HEK293 (cell line): ENCODE measurements at regions not wholly inside any gene's neighbourhood (a gene's known extent, or its start where the extent isn't known, plus 50 kb on each side); places are given as distances from the start of the nearest gene placed in this dataset.

Experiments used
- CTCF ChIA-PET: fragments of 350-600 bp; formaldehyde crosslinking; extraction: SDS; loops from one replicate; lab custom pipeline; 2021; ENCODE audit warnings: antibody characterized with exemption; lab: Yijun Ruan, JAX
- POLR2A ChIA-PET: fragments of 300-600 bp; formaldehyde crosslinking; extraction: SDS; loops from one replicate; lab custom pipeline; 2020; ENCODE audit warnings: antibody characterized with exemption, inconsistent platforms; lab: Yijun Ruan, JAX
- H3K27ac ChIP-seq: fragments of 200-500 bp; sonication (Bioruptor generic); 2 replicates; pipeline ENCODE4 v1.5.1; 2014; ENCODE audit warnings: low read depth, low read length, control low read depth, inconsistent platforms; ENCODE audit errors: extremely low read depth
- H3K36me3 ChIP-seq, 2 experiments: fragments of 200-500 bp in 1 of 2; sonication (Bioruptor generic) in 1 of 2; 1 replicate in 1 of 2; 2 replicates in 1 of 2; pipeline ENCODE4 v1.5.1; 2014 to 2017; ENCODE audit warnings: inconsistent platforms in 2 of 2, low read length in 2 of 2; ENCODE audit not compliant: control insufficient read depth in 2 of 2, insufficient read depth in 1 of 2
- H3K4me1 ChIP-seq: fragments of 200-500 bp; sonication (Bioruptor generic); 2 replicates; pipeline ENCODE4 v1.5.1; 2014; ENCODE audit warnings: mild to moderate bottlenecking, low read length, inconsistent platforms; ENCODE audit not compliant: control insufficient read depth, insufficient read depth
- H3K4me3 ChIP-seq: 2 replicates; pipeline ENCODE4 v1.5.1; 2011; ENCODE audit warnings: low read depth, mild to moderate bottlenecking, control low read depth, low read length, moderate library complexity
- H3K9me3 ChIP-seq: fragments of 200-500 bp; sonication (Bioruptor generic); 2 replicates; pipeline ENCODE4 v1.5.1; 2014; ENCODE audit warnings: low read depth, low read length, inconsistent platforms; ENCODE audit not compliant: control insufficient read depth, insufficient read depth
- KLF8 ChIP-seq: fragments of 450-650 bp; formaldehyde crosslinking; IDR thresholded peaks from 2 replicates; pipeline ENCODE4 v1.5.1; 2016; ENCODE audit warnings: missing biosample characterization, missing genetic modification characterization
- RBAK ChIP-seq: fragments of 450-650 bp; formaldehyde crosslinking; IDR thresholded peaks from 2 replicates; pipeline ENCODE4 v1.5.1; 2016; ENCODE audit warnings: missing biosample characterization, missing genetic modification characterization
- REPIN1 ChIP-seq: fragments of 450-650 bp; formaldehyde crosslinking; IDR thresholded peaks from 2 replicates; pipeline ENCODE4 v1.5.1; 2017; ENCODE audit warnings: missing biosample characterization, missing genetic modification characterization, low read depth
- ZBTB20 ChIP-seq: fragments of 450-650 bp; formaldehyde crosslinking; IDR thresholded peaks from 2 replicates; pipeline ENCODE4 v1.5.1; 2016; ENCODE audit warnings: missing biosample characterization, missing genetic modification characterization
- ZNF140 ChIP-seq: fragments of 450-650 bp; formaldehyde crosslinking; IDR thresholded peaks from 2 replicates; pipeline ENCODE4 v1.5.1; 2016; ENCODE audit warnings: missing biosample characterization, missing genetic modification characterization
- ZNF155 ChIP-seq: fragments of 450-650 bp; formaldehyde crosslinking; IDR thresholded peaks from 2 replicates; pipeline ENCODE4 v1.5.1; 2016; ENCODE audit warnings: missing biosample characterization, missing genetic modification characterization
- ZNF184 ChIP-seq: fragments of 450-650 bp; IDR thresholded peaks from 2 replicates; pipeline ENCODE4 v1.5.1; 2018; ENCODE audit warnings: missing biosample characterization, mild to moderate bottlenecking, missing genetic modification characterization
- ZNF366 ChIP-seq: fragments of 450-650 bp; formaldehyde crosslinking; conservative IDR thresholded peaks from 2 replicates; pipeline ENCODE4 v1.5.1; 2016; ENCODE audit warnings: missing biosample characterization, missing genetic modification characterization
- ZNF433 ChIP-seq: fragments of 450-650 bp; formaldehyde crosslinking; IDR thresholded peaks from 2 replicates; pipeline ENCODE4 v1.5.1; 2016; ENCODE audit warnings: missing biosample characterization, missing genetic modification characterization, low read depth
- ZNF549 ChIP-seq: fragments of 450-650 bp; IDR thresholded peaks from 2 replicates; pipeline ENCODE4 v1.5.1; 2018; ENCODE audit warnings: missing biosample characterization, missing genetic modification characterization, mild to moderate bottlenecking, inconsistent platforms, moderate library complexity
- ZNF707 ChIP-seq: fragments of 450-650 bp; formaldehyde crosslinking; IDR thresholded peaks from 2 replicates; pipeline ENCODE4 v1.5.1; 2016; ENCODE audit warnings: missing biosample characterization, missing genetic modification characterization
- ZNF843 ChIP-seq: fragments of 450-650 bp; formaldehyde crosslinking; IDR thresholded peaks from 2 replicates; pipeline ENCODE4 v1.5.1; 2016; ENCODE audit warnings: missing biosample characterization, missing genetic modification characterization
- TF ChIP-seq, protein P1 (sequence below): fragments of 450-650 bp; formaldehyde crosslinking; IDR thresholded peaks from 2 replicates; pipeline ENCODE4 v1.5.1; 2017; ENCODE audit warnings: missing biosample characterization, missing genetic modification characterization
- TF ChIP-seq, protein P2 (sequence below): fragments of 450-650 bp; formaldehyde crosslinking; IDR thresholded peaks from 2 replicates; pipeline ENCODE4 v1.5.1; 2016; ENCODE audit warnings: missing biosample characterization, missing genetic modification characterization
- TF ChIP-seq, protein P3 (sequence below): fragments of 450-650 bp; formaldehyde crosslinking; IDR thresholded peaks from 2 replicates; pipeline ENCODE4 v1.5.1; 2016; ENCODE audit warnings: missing biosample characterization, missing genetic modification characterization
- TF ChIP-seq, protein P4 (sequence below): sonication (generic); formaldehyde crosslinking; IDR thresholded peaks from 2 replicates; pipeline ENCODE4 v1.8.1; 2022; ENCODE audit warnings: mild to moderate bottlenecking, moderate library complexity, missing genetic modification reagents
- TF ChIP-seq, protein P5 (sequence below): fragments of 450-650 bp; formaldehyde crosslinking; IDR thresholded peaks from 2 replicates; pipeline ENCODE4 v1.5.1; 2016; ENCODE audit warnings: missing biosample characterization, missing genetic modification characterization
- TF ChIP-seq, protein P6 (sequence below): fragments of 450-650 bp; formaldehyde crosslinking; IDR thresholded peaks from 2 replicates; pipeline ENCODE4 v1.5.1; 2016; ENCODE audit warnings: missing biosample characterization, missing genetic modification characterization
- TF ChIP-seq, protein P7 (sequence below): fragments of 450-650 bp; formaldehyde crosslinking; IDR thresholded peaks from 2 replicates; pipeline ENCODE4 v1.5.1; 2016; ENCODE audit warnings: missing biosample characterization, missing genetic modification characterization, low read depth

DNA sequence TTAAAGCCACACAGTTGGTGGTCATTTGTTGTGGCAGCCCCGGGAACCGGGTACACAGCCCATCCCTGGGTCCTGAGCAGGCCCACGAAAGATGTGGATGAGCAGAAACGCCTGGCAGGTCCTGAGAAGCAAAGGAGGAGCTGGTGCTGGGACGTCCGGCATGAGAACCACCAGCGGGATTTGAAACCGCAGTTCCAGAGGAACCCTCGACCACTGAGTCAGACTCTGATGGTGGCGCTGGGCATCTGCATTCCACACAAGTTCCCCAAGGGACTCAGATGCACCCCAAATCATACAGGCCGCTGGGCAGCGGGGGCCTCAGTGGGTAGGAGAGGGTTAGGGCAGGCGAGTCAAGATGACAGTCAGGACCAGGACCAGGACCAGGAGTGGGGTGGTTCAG lies 363.0 kb downstream of the SHANK2 start:
- POLR2A ChIA-PET: no interaction called here
- CTCF ChIA-PET: interaction anchor here (0.6 to 0.7 kb wide), 2 partner anchors 250 to 1097 kb away, joined by 3 read pairs; no protein-coding TSS in a partner anchor
- TF ChIP-seq, protein P1, sequence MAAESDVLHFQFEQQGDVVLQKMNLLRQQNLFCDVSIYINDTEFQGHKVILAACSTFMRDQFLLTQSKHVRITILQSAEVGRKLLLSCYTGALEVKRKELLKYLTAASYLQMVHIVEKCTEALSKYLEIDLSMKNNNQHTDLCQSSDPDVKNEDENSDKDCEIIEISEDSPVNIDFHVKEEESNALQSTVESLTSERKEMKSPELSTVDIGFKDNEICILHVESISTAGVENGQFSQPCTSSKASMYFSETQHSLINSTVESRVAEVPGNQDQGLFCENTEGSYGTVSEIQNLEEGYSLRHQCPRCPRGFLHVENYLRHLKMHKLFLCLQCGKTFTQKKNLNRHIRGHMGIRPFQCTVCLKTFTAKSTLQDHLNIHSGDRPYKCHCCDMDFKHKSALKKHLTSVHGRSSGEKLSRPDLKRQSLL (tag by site-specific recombination): no peak
- peak; percentile 85; the same call in 1 of the 2 replicates for TF ChIP-seq ZNF707
- Histone ChIP-seq H3K27ac (no peak overlapping the region), H3K4me1 (no peaks in the 10 kb centered on the region), H3K9me3 (no peaks in the 10 kb centered on the region), H3K4me3 (no peak overlapping the region), H3K36me3 (no peaks in the 10 kb centered on the region)

DNA sequence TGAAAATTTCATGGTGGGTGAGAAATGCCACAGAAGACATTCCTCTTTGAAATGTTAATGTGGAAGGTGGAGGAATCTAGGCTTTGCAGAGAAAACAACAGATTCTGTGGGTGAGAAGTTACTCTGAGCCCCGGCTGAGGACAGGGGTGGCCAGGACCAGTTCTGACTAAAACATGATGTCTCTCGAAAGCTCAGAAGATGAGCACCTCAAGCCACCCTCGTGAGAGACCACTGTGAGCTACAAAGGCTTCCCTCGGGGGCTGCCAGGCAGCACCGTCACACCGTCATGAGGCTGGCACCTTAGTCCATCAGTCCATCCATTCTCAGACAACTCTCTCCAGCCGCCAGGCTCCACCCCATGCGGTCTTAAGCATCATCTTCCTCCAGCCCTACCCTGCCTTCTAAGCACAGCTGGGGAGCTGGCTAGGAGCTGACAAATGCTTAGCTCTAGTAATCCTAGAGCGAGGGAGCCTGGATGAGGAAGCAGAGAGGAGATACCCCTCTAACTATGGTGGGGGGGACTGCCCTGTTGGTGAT lies 360.5 kb downstream of the SHANK2 start:
- no peaks in the 10 kb centered on the region for H3K36me3 ChIP-seq
- TF ChIP-seq ZNF140: no peak
- TF ChIP-seq, protein P2, sequence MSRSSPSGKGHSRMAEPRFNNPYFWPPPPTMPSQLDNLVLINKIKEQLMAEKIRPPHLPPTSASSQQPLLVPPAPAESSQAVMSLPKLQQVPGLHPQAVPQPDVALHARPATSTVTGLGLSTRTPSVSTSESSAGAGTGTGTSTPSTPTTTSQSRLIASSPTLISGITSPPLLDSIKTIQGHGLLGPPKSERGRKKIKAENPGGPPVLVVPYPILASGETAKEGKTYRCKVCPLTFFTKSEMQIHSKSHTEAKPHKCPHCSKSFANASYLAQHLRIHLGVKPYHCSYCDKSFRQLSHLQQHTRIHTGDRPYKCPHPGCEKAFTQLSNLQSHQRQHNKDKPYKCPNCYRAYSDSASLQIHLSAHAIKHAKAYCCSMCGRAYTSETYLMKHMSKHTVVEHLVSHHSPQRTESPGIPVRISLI (tag by site-specific recombination): no peak
- TF ChIP-seq, protein P3, sequence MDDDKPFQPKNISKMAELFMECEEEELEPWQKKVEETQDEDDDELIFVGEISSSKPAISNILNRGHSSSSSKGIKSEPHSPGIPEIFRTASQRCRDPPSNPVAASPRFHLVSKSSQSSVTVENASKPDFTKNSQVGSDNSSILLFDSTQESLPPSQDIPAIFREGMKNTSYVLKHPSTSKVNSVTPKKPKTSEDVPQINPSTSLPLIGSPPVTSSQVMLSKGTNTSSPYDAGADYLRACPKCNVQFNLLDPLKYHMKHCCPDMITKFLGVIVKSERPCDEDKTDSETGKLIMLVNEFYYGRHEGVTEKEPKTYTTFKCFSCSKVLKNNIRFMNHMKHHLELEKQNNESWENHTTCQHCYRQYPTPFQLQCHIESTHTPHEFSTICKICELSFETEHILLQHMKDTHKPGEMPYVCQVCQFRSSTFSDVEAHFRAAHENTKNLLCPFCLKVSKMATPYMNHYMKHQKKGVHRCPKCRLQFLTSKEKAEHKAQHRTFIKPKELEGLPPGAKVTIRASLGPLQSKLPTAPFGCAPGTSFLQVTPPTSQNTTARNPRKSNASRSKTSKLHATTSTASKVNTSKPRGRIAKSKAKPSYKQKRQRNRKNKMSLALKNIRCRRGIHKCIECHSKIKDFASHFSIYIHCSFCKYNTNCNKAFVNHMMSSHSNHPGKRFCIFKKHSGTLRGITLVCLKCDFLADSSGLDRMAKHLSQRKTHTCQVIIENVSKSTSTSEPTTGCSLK (tag by site-specific recombination): no peak
- TF ChIP-seq ZNF843 (tag by site-specific recombination): no peak
- no peak for TF ChIP-seq ZNF549 (tag by site-specific recombination)
- no peak for TF ChIP-seq ZNF184 (tag by site-specific recombination)
- TF ChIP-seq, protein P4, sequence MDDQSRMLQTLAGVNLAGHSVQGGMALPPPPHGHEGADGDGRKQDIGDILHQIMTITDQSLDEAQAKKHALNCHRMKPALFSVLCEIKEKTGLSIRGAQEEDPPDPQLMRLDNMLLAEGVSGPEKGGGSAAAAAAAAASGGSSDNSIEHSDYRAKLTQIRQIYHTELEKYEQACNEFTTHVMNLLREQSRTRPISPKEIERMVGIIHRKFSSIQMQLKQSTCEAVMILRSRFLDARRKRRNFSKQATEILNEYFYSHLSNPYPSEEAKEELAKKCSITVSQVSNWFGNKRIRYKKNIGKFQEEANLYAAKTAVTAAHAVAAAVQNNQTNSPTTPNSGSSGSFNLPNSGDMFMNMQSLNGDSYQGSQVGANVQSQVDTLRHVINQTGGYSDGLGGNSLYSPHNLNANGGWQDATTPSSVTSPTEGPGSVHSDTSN (CRISPR knock-in tag): no peak
- TF ChIP-seq ZNF366 (tag by site-specific recombination): no peak
- no peak for TF ChIP-seq ZNF155 (tag by site-specific recombination)
- TF ChIP-seq, protein P5, sequence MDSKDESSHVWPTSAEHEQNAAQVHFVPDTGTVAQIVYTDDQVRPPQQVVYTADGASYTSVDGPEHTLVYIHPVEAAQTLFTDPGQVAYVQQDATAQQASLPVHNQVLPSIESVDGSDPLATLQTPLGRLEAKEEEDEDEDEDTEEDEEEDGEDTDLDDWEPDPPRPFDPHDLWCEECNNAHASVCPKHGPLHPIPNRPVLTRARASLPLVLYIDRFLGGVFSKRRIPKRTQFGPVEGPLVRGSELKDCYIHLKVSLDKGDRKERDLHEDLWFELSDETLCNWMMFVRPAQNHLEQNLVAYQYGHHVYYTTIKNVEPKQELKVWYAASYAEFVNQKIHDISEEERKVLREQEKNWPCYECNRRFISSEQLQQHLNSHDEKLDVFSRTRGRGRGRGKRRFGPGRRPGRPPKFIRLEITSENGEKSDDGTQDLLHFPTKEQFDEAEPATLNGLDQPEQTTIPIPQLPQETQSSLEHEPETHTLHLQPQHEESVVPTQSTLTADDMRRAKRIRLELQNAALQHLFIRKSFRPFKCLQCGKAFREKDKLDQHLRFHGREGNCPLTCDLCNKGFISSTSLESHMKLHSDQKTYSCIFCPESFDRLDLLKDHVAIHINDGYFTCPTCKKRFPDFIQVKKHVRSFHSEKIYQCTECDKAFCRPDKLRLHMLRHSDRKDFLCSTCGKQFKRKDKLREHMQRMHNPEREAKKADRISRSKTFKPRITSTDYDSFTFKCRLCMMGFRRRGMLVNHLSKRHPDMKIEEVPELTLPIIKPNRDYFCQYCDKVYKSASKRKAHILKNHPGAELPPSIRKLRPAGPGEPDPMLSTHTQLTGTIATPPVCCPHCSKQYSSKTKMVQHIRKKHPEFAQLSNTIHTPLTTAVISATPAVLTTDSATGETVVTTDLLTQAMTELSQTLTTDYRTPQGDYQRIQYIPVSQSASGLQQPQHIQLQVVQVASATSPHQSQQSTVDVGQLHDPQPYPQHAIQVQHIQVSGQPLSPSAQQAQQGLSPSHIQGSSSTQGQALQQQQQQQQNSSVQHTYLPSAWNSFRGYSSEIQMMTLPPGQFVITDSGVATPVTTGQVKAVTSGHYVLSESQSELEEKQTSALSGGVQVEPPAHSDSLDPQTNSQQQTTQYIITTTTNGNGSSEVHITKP (tag by site-specific recombination): no peak
- TF ChIP-seq KLF8 (tag by site-specific recombination): no peak
- TF ChIP-seq ZBTB20: no peak
- TF ChIP-seq REPIN1: no peak
- TF ChIP-seq, protein P6, sequence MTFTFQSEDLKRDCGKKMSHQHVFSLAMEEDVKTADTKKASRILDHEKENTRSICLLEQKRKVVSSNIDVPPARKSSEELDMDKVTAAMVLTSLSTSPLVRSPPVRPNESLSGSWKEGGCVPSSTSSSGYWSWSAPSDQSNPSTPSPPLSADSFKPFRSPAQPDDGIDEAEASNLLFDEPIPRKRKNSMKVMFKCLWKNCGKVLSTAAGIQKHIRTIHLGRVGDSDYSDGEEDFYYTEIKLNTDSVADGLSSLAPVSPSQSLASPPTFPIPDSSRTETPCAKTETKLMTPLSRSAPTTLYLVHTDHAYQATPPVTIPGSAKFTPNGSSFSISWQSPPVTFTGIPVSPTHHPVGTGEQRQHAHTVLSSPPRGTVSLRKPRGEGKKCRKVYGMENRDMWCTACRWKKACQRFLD (tag by site-specific recombination): no peak
- TF ChIP-seq, protein P7, sequence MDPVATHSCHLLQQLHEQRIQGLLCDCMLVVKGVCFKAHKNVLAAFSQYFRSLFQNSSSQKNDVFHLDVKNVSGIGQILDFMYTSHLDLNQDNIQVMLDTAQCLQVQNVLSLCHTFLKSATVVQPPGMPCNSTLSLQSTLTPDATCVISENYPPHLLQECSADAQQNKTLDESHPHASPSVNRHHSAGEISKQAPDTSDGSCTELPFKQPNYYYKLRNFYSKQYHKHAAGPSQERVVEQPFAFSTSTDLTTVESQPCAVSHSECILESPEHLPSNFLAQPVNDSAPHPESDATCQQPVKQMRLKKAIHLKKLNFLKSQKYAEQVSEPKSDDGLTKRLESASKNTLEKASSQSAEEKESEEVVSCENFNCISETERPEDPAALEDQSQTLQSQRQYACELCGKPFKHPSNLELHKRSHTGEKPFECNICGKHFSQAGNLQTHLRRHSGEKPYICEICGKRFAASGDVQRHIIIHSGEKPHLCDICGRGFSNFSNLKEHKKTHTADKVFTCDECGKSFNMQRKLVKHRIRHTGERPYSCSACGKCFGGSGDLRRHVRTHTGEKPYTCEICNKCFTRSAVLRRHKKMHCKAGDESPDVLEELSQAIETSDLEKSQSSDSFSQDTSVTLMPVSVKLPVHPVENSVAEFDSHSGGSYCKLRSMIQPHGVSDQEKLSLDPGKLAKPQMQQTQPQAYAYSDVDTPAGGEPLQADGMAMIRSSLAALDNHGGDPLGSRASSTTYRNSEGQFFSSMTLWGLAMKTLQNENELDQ (tag by site-specific recombination): no peak
- no peak for TF ChIP-seq RBAK
- no peak for TF ChIP-seq ZNF433 (tag by site-specific recombination)
- ChIA-PET POLR2A (no interaction called here), CTCF (interaction anchor here (0.6 kb wide), 1 partner anchor 187 kb away, joined by 5 read pairs; no protein-coding TSS in a partner anchor)
- H3K27ac ChIP-seq: no peak overlapping the region
- no peaks in the 10 kb centered on the region for H3K9me3 ChIP-seq
- no peak overlapping the region for H3K4me3 ChIP-seq
- H3K4me1 ChIP-seq: no peaks in the 10 kb centered on the region
